ENCODE measurements at regions not wholly inside any gene's neighbourhood (a gene's known extent, or its start where the extent isn't known, plus 50 kb on each side); places are given as distances from the start of the nearest gene placed in this dataset.

DNA sequence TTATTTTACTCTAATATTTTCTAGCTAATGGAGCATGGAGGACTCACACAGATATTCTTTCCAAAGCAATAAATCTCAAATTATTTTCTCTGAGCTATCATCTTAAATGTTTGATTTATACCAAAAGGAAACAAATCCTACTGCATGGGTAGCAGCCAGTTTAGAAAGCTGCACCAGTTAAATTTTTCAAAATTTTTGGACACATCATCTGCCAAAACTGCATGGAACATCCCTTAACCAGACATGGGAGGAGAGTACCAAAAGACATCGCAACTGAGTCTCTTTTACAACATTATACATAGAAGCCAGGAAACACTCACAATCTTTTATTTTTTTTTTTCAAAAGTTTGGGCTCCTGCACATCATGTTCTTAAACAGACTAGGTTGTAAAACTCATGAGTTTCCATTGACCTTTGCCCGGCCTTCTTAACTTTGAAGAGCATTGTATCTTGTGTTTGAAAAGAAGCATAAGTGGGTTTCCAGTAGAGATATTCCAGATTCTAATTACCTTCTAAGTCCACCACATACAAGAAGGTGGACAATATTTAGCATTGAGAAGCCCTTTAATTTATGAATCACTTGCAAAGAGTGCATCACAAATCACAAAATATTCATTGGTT lies 87.7 kb upstream of the HMGCLL1 start (continued):
- TF ChIP-seq IKZF2 (IDR thresholded peaks at IDR 0.05), result no peak
- no peak for TF ChIP-seq CREB1 (IDR thresholded peaks at IDR 0.05; ENCODE audit: low read depth)

DNA sequence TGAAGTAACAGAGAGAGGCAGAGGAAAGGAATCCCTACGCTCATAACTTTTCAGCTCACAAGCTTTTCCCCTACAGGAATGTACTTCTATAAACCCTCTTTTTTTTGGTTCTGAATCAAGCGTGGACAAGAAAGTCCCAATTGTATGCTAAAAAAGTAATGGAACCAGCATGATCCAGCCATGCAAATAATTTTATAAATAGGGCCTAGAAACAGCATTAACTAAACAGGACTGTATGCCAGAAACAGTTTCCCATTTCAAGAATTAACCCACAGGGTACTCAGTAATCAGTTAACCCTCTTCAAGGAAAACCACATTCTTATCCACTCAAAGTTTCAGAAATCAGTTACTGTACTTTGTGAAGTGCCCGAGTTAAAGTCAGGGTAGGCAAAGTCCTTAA lies 87.0 kb upstream of the HMGCLL1 start:
- 19% methylated on average over 3 of the region's 3 CpGs for WGBS (ENCODE audit: insufficient coverage, insufficient replicate concordance, low lambda C conversion rate, missing lambda C conversion rate)
- TF ChIP-seq NFXL1 (IDR thresholded peaks at IDR 0.05; ENCODE audit: borderline replicate concordance) (no peak), RCOR1 (conservative IDR thresholded peaks at IDR 0.05; ENCODE audit: low read depth, low read length) (no peak), REST (IDR thresholded peaks at IDR 0.05; ENCODE audit: low read depth, low read length) (no peak), NFYA (IDR thresholded peaks at IDR 0.05; ENCODE audit: borderline replicate concordance, low read depth, low read length) (no peak), HCFC1 (IDR thresholded peaks at IDR 0.05; ENCODE audit: low read length) (no peak), NFIC (IDR thresholded peaks at IDR 0.05; ENCODE audit: low read depth, low read length) (no peak), FOS (IDR thresholded peaks at IDR 0.05; ENCODE audit: borderline replicate concordance, extremely low read depth, insufficient read length) (no peak), HDAC2 (IDR thresholded peaks at IDR 0.05) (no peak), MYB (IDR thresholded peaks at IDR 0.05; ENCODE audit: borderline replicate concordance, low read depth, low read length) (no peak), ZNF274 (IDR thresholded peaks at IDR 0.05; ENCODE audit: insufficient read depth, insufficient read length) (no peak), TARDBP (IDR thresholded peaks at IDR 0.05; ENCODE audit: borderline replicate concordance) (no peak), WRNIP1 (IDR thresholded peaks at IDR 0.05; ENCODE audit: borderline replicate concordance, low read depth, low read length) (no peak), SPI1 (IDR thresholded peaks at IDR 0.05; ENCODE audit: borderline replicate concordance, insufficient read depth, low read depth, low read length) (no peak), NR2C2 (IDR thresholded peaks at IDR 0.05; ENCODE audit: borderline replicate concordance, control insufficient read depth, insufficient read length, low read depth) (no peak)
- TF ChIP-seq, protein P1, sequence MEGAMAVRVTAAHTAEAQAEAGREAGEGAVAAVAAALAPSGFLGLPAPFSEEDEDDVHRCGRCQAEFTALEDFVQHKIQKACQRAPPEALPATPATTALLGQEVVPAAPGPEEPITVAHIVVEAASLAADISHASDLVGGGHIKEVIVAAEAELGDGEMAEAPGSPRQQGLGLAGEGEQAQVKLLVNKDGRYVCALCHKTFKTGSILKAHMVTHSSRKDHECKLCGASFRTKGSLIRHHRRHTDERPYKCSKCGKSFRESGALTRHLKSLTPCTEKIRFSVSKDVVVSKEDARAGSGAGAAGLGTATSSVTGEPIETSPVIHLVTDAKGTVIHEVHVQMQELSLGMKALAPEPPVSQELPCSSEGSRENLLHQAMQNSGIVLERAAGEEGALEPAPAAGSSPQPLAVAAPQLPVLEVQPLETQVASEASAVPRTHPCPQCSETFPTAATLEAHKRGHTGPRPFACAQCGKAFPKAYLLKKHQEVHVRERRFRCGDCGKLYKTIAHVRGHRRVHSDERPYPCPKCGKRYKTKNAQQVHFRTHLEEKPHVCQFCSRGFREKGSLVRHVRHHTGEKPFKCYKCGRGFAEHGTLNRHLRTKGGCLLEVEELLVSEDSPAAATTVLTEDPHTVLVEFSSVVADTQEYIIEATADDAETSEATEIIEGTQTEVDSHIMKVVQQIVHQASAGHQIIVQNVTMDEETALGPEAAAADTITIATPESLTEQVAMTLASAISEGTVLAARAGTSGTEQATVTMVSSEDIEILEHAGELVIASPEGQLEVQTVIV (IDR thresholded peaks at IDR 0.05; ENCODE audit: borderline replicate concordance, partially characterized antibody), result no peak

More for the DNA sequence above, 87.0 kb upstream of the HMGCLL1 start:
- in situ Hi-C loops (cut with MboI), result no loop called here
- Histone ChIP-seq H2AFZ (ENCODE audit: control insufficient read depth, low read depth, low read length) (no peak overlapping the region), H3K27ac (ENCODE audit: control insufficient read depth, insufficient read depth) (no peak overlapping the region), H3K79me2 (ENCODE audit: control insufficient read depth, insufficient read depth, low read length) (no peaks in the 10 kb centered on the region), H3K27me3 (replicated peaks in 1 of 2; ENCODE audit: control insufficient read depth in 2 of 2, insufficient read depth in 2 of 2, low read length in 1 of 2) (no peaks in the 10 kb centered on the region), H3K36me3 (ENCODE audit: control insufficient read depth in 2 of 2, insufficient read depth in 2 of 2, low read length in 1 of 2) (no peaks in the 10 kb centered on the region), H3K4me3 (no peak overlapping the region), H4K20me1 (ENCODE audit: control insufficient read depth, insufficient read depth) (no peaks in the 10 kb centered on the region), H3K9ac (ENCODE audit: control insufficient read depth, insufficient read depth, low read length) (no peak overlapping the region), H3K4me1 (ENCODE audit: control insufficient read depth, insufficient read depth, low read length) (no peaks in the 10 kb centered on the region), H3K4me2 (ENCODE audit: control insufficient read depth, insufficient read depth) (no peak overlapping the region), H3K9me3 (replicated peaks; ENCODE audit: control insufficient read depth, insufficient read depth, low read length) (no peaks in the 10 kb centered on the region)
- RAD21 ChIA-PET (ENCODE audit: unreplicated experiment), result no interaction called here
- CTCF ChIA-PET, result no interaction called here
- no peak for FAIRE-seq
- no TSS peak for BruUV-seq (replicated peaks)
- no peak for ATAC-seq
- intact Hi-C loops (cut with micrococcal nuclease; ENCODE audit: unreplicated experiment), result no loop called here
- SMC1A ChIA-PET (ENCODE audit: uncharacterized antibody, unreplicated experiment), result interaction anchor here (1.2 kb wide), 1 partner anchor 13 kb away, joined by 3 read pairs; no protein-coding TSS in a partner anchor
- DNase-seq (ENCODE audit: low read depth, low spot score), result no peak
- POLR2A ChIA-PET, result no interaction called here

All from GM12878 (cell line).